GM23338 (cell line): ENCODE measurements at regions not wholly inside any gene's neighbourhood (a gene's known extent, or its start where the extent isn't known, plus 50 kb on each side); places are given as distances from the start of the nearest gene placed in this dataset.

Source experiments
- CREB1 ChIP-seq: fragments of 250-450 bp; sonication (Bioruptor Pico); IDR thresholded peaks from 2 replicates; pipeline ENCODE4 v1.5.0; 2020; ENCODE audit warnings: low read depth, mild to moderate bottlenecking, moderate library complexity
- CTCF ChIP-seq, 2 experiments: fragments of 200-600 bp in 1 of 2; sonication (generic) in 1 of 2; conservative IDR thresholded peaks; 2 replicates each; pipeline versions ENCODE4 v1.5.1 to v1.6.1; 2016 to 2017; ENCODE audit warnings: antibody characterized with exemption in 2 of 2, low read depth in 2 of 2, mild to moderate bottlenecking in 2 of 2, moderate library complexity in 1 of 2
- ETS1 ChIP-seq: IDR thresholded peaks from 2 replicates; pipeline ENCODE4 v1.6.1; 2016; ENCODE audit warnings: antibody characterized with exemption
- EZH2 ChIP-seq: fragments of 200-600 bp; sonication (generic); IDR thresholded peaks from one replicate; pipeline ENCODE4 v1.8.0; 2017; ENCODE audit warnings: antibody characterized with exemption, mild to moderate bottlenecking, low read depth; ENCODE audit not compliant: unreplicated experiment
- EZH2phosphoT487 ChIP-seq: fragments of 200-600 bp; sonication (generic); IDR thresholded peaks from one replicate; pipeline ENCODE4 v1.8.1; 2018; ENCODE audit warnings: antibody characterized with exemption; ENCODE audit not compliant: unreplicated experiment
- JUNB ChIP-seq: IDR thresholded peaks from one replicate; pipeline ENCODE4 v1.6.1; 2016; ENCODE audit warnings: antibody characterized with exemption; ENCODE audit not compliant: unreplicated experiment
- POLR2AphosphoS5 ChIP-seq: IDR thresholded peaks from 2 replicates; pipeline ENCODE4 v1.6.1; 2016; ENCODE audit warnings: antibody characterized with exemption, low read depth
- REST ChIP-seq: IDR thresholded peaks from one replicate; pipeline ENCODE4 v1.6.1; 2018; ENCODE audit warnings: antibody characterized with exemption; ENCODE audit not compliant: unreplicated experiment
- STAT1 ChIP-seq: IDR thresholded peaks from one replicate; pipeline ENCODE4 v1.6.1; 2016; ENCODE audit warnings: antibody characterized with exemption; ENCODE audit not compliant: unreplicated experiment
- ZNF114 ChIP-seq: fragments of 250-450 bp; sonication (Bioruptor Pico); IDR thresholded peaks from 2 replicates; pipeline ENCODE4 v1.5.0; 2020; ENCODE audit warnings: mild to moderate bottlenecking, moderate library complexity

GRCh38 chr2:118309946-118310680 is 221.8 kb downstream of the INSIG2 start:
- TF ChIP-seq ETS1 = no peak
- no peak for TF ChIP-seq EZH2phosphoT487
- no peak for TF ChIP-seq CTCF (conservative IDR thresholded peaks at IDR 0.05; ENCODE audit: low read depth in 2 of 2)
- TF ChIP-seq EZH2 = no peak
- peak; percentile 26 for TF ChIP-seq POLR2AphosphoS5
- peak; percentile 96 for TF ChIP-seq CREB1 (CRISPR knock-in tag)
- no peak for TF ChIP-seq REST
- TF ChIP-seq JUNB = no peak
- TF ChIP-seq STAT1 = no peak
- TF ChIP-seq ZNF114 (CRISPR knock-in tag) = no peak
